ENCODE measurements at regions not wholly inside any gene's neighbourhood (a gene's known extent, or its start where the extent isn't known, plus 50 kb on each side); places are given as distances from the start of the nearest gene placed in this dataset.

- H3F3A ChIP-seq (ENCODE audit: low read depth): peaks cover 21% of the 10 kb centered on the region
- H3K4me2 ChIP-seq: no peak overlapping the region
- peaks cover 67% of the 10 kb centered on the region for H3K27me3 Mint-ChIP-seq (ENCODE audit: insufficient read depth, low read depth)
- H3K36me3 Mint-ChIP-seq: no peaks in the 10 kb centered on the region
- TF ChIP-seq, protein P1, sequence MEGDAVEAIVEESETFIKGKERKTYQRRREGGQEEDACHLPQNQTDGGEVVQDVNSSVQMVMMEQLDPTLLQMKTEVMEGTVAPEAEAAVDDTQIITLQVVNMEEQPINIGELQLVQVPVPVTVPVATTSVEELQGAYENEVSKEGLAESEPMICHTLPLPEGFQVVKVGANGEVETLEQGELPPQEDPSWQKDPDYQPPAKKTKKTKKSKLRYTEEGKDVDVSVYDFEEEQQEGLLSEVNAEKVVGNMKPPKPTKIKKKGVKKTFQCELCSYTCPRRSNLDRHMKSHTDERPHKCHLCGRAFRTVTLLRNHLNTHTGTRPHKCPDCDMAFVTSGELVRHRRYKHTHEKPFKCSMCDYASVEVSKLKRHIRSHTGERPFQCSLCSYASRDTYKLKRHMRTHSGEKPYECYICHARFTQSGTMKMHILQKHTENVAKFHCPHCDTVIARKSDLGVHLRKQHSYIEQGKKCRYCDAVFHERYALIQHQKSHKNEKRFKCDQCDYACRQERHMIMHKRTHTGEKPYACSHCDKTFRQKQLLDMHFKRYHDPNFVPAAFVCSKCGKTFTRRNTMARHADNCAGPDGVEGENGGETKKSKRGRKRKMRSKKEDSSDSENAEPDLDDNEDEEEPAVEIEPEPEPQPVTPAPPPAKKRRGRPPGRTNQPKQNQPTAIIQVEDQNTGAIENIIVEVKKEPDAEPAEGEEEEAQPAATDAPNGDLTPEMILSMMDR (IDR thresholded peaks at IDR 0.05): no peak
- TF ChIP-seq EZH2 (IDR thresholded peaks at IDR 0.05): no peak
- no peak for TF ChIP-seq EZH2phosphoT487 (IDR thresholded peaks at IDR 0.05)
- no peak for DNase-seq (ENCODE audit: low spot score)
- no peak overlapping the region for H3K4me3 Mint-ChIP-seq
- H3K27ac ChIP-seq: no peak overlapping the region
- peaks cover 19% of the 10 kb centered on the region for H4K20me1 ChIP-seq (ENCODE audit: low read depth)
- H3K27me3 ChIP-seq: peaks cover 99% of the 10 kb centered on the region
- H3K4me1 Mint-ChIP-seq: peaks cover 28% of the 10 kb centered on the region
- H2AFZ ChIP-seq (replicated peaks): no peak overlapping the region
- no peak overlapping the region for H3K27ac Mint-ChIP-seq
- H3K9me3 ChIP-seq (ENCODE audit: low read depth): no peaks in the 10 kb centered on the region
- H3K9me3 Mint-ChIP-seq: no peaks in the 10 kb centered on the region
- no peak overlapping the region for H3K4me3 ChIP-seq
- no peak overlapping the region for H3K9ac ChIP-seq
- no peaks in the 10 kb centered on the region for H3K36me3 ChIP-seq
- H3K4me1 ChIP-seq: peaks cover 24% of the 10 kb centered on the region
- no peaks in the 10 kb centered on the region for H3K79me2 ChIP-seq (ENCODE audit: low read depth)
Measured at GRCh38 chr2:120443946-120444345, 98.0 kb downstream of the INHBB start.

GRCh38 chr2:120444691-120445240 lies 98.8 kb downstream of the INHBB start:
- H3K27ac Mint-ChIP-seq: no peak overlapping the region

GRCh38 chr2:120445449-120446143 lies 99.7 kb downstream of the INHBB start:
- TF ChIP-seq EZH2 (IDR thresholded peaks at IDR 0.05) (no peak), EZH2phosphoT487 (IDR thresholded peaks at IDR 0.05) (no peak)
- TF ChIP-seq, protein P1 (IDR thresholded peaks at IDR 0.05): no peak
- no peaks in the 10 kb centered on the region for H3K36me3 ChIP-seq
- no peaks in the 10 kb centered on the region for H3K9me3 Mint-ChIP-seq
- no peaks in the 10 kb centered on the region for H3K79me2 ChIP-seq (ENCODE audit: low read depth)
- H4K20me1 ChIP-seq (ENCODE audit: low read depth): peaks cover 19% of the 10 kb centered on the region
- peaks cover 26% of the 10 kb centered on the region for H3K4me1 Mint-ChIP-seq
- no peaks in the 10 kb centered on the region for H3K9me3 ChIP-seq (ENCODE audit: low read depth)
- H3K27me3 Mint-ChIP-seq (ENCODE audit: insufficient read depth, low read depth): peaks cover 59% of the 10 kb centered on the region
- peaks cover 98% of the 10 kb centered on the region for H3K27me3 ChIP-seq
- no peak overlapping the region for H3K9ac ChIP-seq
- H2AFZ ChIP-seq (replicated peaks): no peak overlapping the region
- H3K4me2 ChIP-seq: no peak overlapping the region
- peaks cover 21% of the 10 kb centered on the region for H3F3A ChIP-seq (ENCODE audit: low read depth)
- no peak overlapping the region for H3K27ac ChIP-seq
- DNase-seq (ENCODE audit: low spot score): no peak
- H3K27ac Mint-ChIP-seq: no peak overlapping the region
- H3K4me3 ChIP-seq: no peak overlapping the region
- H3K4me1 ChIP-seq: peaks cover 24% of the 10 kb centered on the region
- no peak overlapping the region for H3K4me3 Mint-ChIP-seq
- no peaks in the 10 kb centered on the region for H3K36me3 Mint-ChIP-seq

More at GRCh38 chr2:120444691-120445240, 98.8 kb downstream of the INHBB start:
- no peak overlapping the region for H3K4me2 ChIP-seq
- Mint-ChIP-seq H3K27me3 (ENCODE audit: insufficient read depth, low read depth) (peaks cover 64% of the 10 kb centered on the region), H3K4me3 (no peak overlapping the region), H3K4me1 (peaks cover 28% of the 10 kb centered on the region), H3K36me3 (no peaks in the 10 kb centered on the region), H3K9me3 (no peaks in the 10 kb centered on the region)
- no peak overlapping the region for H3K4me3 ChIP-seq
- H3K36me3 ChIP-seq: no peaks in the 10 kb centered on the region
- H3K4me1 ChIP-seq: peaks cover 24% of the 10 kb centered on the region
- H3K27ac ChIP-seq: no peak overlapping the region
- no peak for DNase-seq (ENCODE audit: low spot score)
- H3K79me2 ChIP-seq (ENCODE audit: low read depth): no peaks in the 10 kb centered on the region
- no peak overlapping the region for H3K9ac ChIP-seq
- H3K27me3 ChIP-seq: peaks cover 98% of the 10 kb centered on the region
- H4K20me1 ChIP-seq (ENCODE audit: low read depth): peaks cover 19% of the 10 kb centered on the region
- TF ChIP-seq, protein P1 (IDR thresholded peaks at IDR 0.05): no peak
- TF ChIP-seq EZH2 (IDR thresholded peaks at IDR 0.05) (no peak), EZH2phosphoT487 (IDR thresholded peaks at IDR 0.05) (no peak)
- H3K9me3 ChIP-seq (ENCODE audit: low read depth): no peaks in the 10 kb centered on the region
- H2AFZ ChIP-seq (replicated peaks): no peak overlapping the region
- peaks cover 21% of the 10 kb centered on the region for H3F3A ChIP-seq (ENCODE audit: low read depth)
